HUES48 (cell line): ENCODE measurements at regions not wholly inside any gene's neighbourhood (a gene's known extent, or its start where the extent isn't known, plus 50 kb on each side); places are given as distances from the start of the nearest gene placed in this dataset.
A peak's percentile ranks its signal among the peaks of the same experiment; 100 is the strongest.
"Not testable (repeated sequence)": the region's sequence is repeated elsewhere in the genome, so short reads cannot be mapped to it uniquely, and the experiment has no call there.

ENCODE experiments used
- H3K27ac ChIP-seq: one replicate; pipeline ENCODE4 v1.7.0; 2013; ENCODE audit warnings: low read depth, low read length, inconsistent platforms
- H3K27me3 ChIP-seq: 2 replicates; pipeline ENCODE4 v1.6.1; 2013; ENCODE audit warnings: mild to moderate bottlenecking, low read length; ENCODE audit not compliant: control insufficient read depth, insufficient read depth
- H3K36me3 ChIP-seq: 2 replicates; pipeline ENCODE4 v1.6.1; 2013; ENCODE audit warnings: low read length; ENCODE audit not compliant: control insufficient read depth, insufficient read depth
- H3K4me1 ChIP-seq: 2 replicates; pipeline ENCODE4 v1.6.1; 2013; ENCODE audit warnings: mild to moderate bottlenecking, low read length; ENCODE audit not compliant: control insufficient read depth, insufficient read depth
- H3K4me3 ChIP-seq: 2 replicates; pipeline ENCODE4 v1.5.1; 2013; ENCODE audit warnings: mild to moderate bottlenecking, low read depth, low read length
- H3K9ac ChIP-seq: 2 replicates; pipeline ENCODE4 v1.6.1; 2013; ENCODE audit warnings: mild to moderate bottlenecking, low read depth, low read length, moderate library complexity
- H3K9me3 ChIP-seq: 2 replicates; pipeline ENCODE4 v1.6.1; 2013; ENCODE audit warnings: low read length; ENCODE audit not compliant: control insufficient read depth, insufficient read depth

- no peak overlapping the region for H3K9ac ChIP-seq
- H3K27me3 ChIP-seq = no peaks in the 10 kb centered on the region
- no peak overlapping the region for H3K27ac ChIP-seq
- H3K9me3 ChIP-seq = no peaks in the 10 kb centered on the region
- no peaks in the 10 kb centered on the region for H3K36me3 ChIP-seq
- no peak overlapping the region for H3K4me3 ChIP-seq
- H3K4me1 ChIP-seq = no peaks in the 10 kb centered on the region
Observed at GRCh38 chr4:115609631-115610030, 496.2 kb upstream of the NDST4 start.

- H3K9me3 ChIP-seq = no peaks in the 10 kb centered on the region
- no peak overlapping the region for H3K9ac ChIP-seq
- H3K27ac ChIP-seq = no peak overlapping the region
- no peaks in the 10 kb centered on the region for H3K27me3 ChIP-seq
- no peak overlapping the region for H3K4me3 ChIP-seq
- H3K4me1 ChIP-seq = no peaks in the 10 kb centered on the region
- H3K36me3 ChIP-seq = no peaks in the 10 kb centered on the region
Observed at GRCh38 chr4:115607311-115607710, 493.9 kb upstream of the NDST4 start.

GRCh38 chr4:115596265-115597001 lies 483.0 kb upstream of the NDST4 start:
- H3K4me1 ChIP-seq = peaks cover 12% of the 10 kb centered on the region; the same call in 1 of the 2 replicates
- H3K9me3 ChIP-seq = peaks cover 15% of the 10 kb centered on the region
- H3K4me3 ChIP-seq = peak overlapping the region; percentile 23; the same call in 1 of the 2 replicates
- H3K27me3 ChIP-seq = no peaks in the 10 kb centered on the region
- no peak overlapping the region for H3K9ac ChIP-seq
- H3K36me3 ChIP-seq = no peaks in the 10 kb centered on the region
- peak overlapping the region; percentile 72 for H3K27ac ChIP-seq

GRCh38 chr4:115580901-115581300 lies 467.5 kb upstream of the NDST4 start:
- no peak overlapping the region for H3K9ac ChIP-seq
- H3K27me3 ChIP-seq = no peaks in the 10 kb centered on the region
- no peak overlapping the region for H3K4me3 ChIP-seq
- no peaks in the 10 kb centered on the region for H3K36me3 ChIP-seq
- H3K4me1 ChIP-seq = peaks cover 10% of the 10 kb centered on the region
- H3K9me3 ChIP-seq = no peaks in the 10 kb centered on the region
- H3K27ac ChIP-seq = no peak overlapping the region

- Histone ChIP-seq H3K27me3 (no peaks in the 10 kb centered on the region), H3K9ac (0 out of 2 replicates have a peak overlapping the region, but pooled peaks have one; percentile 32), H3K36me3 (no peaks in the 10 kb centered on the region), H3K4me3 (0 out of 2 replicates have a peak overlapping the region, but pooled peaks have one; percentile 22), H3K4me1 (peaks cover 26% of the 10 kb centered on the region), H3K9me3 (no peaks in the 10 kb centered on the region), H3K27ac (no peak overlapping the region)
Observed at GRCh38 chr4:115575851-115576250, 462.4 kb upstream of the NDST4 start.

GRCh38 chr4:115562506-115562905 lies 449.1 kb upstream of the NDST4 start:
- Histone ChIP-seq H3K4me1 (no peaks in the 10 kb centered on the region), H3K27me3 (no peaks in the 10 kb centered on the region), H3K9me3 (no peaks in the 10 kb centered on the region), H3K36me3 (no peaks in the 10 kb centered on the region), H3K9ac (no peak overlapping the region), H3K4me3 (no peak overlapping the region), H3K27ac (no peak overlapping the region)

- Histone ChIP-seq H3K4me3 (no peak overlapping the region), H3K4me1 (peaks cover 7% of the 10 kb centered on the region; the same call in 1 of the 2 replicates), H3K9ac (no peak overlapping the region), H3K9me3 (no peaks in the 10 kb centered on the region), H3K36me3 (no peaks in the 10 kb centered on the region), H3K27me3 (no peaks in the 10 kb centered on the region), H3K27ac (no peak overlapping the region)
Observed at GRCh38 chr4:115548123-115548522, 434.7 kb upstream of the NDST4 start.

- no peaks in the 10 kb centered on the region for H3K27me3 ChIP-seq
- H3K27ac ChIP-seq = no peak overlapping the region
- H3K9ac ChIP-seq = no peak overlapping the region
- no peaks in the 10 kb centered on the region for H3K36me3 ChIP-seq
- no peak overlapping the region for H3K4me3 ChIP-seq
- no peaks in the 10 kb centered on the region for H3K4me1 ChIP-seq
- no peaks in the 10 kb centered on the region for H3K9me3 ChIP-seq
Observed at GRCh38 chr4:115537387-115537786, 424.0 kb upstream of the NDST4 start.

- no peaks in the 10 kb centered on the region for H3K9me3 ChIP-seq
- H3K9ac ChIP-seq = no peak overlapping the region
- no peaks in the 10 kb centered on the region for H3K4me1 ChIP-seq
- no peak overlapping the region for H3K4me3 ChIP-seq
- H3K36me3 ChIP-seq = no peaks in the 10 kb centered on the region
- H3K27me3 ChIP-seq = no peaks in the 10 kb centered on the region
- no peak overlapping the region for H3K27ac ChIP-seq
Observed at GRCh38 chr4:115529126-115529525, 415.7 kb upstream of the NDST4 start.

- not testable (repeated sequence) for H3K27me3 ChIP-seq, H3K9ac ChIP-seq, H3K4me1 ChIP-seq, H3K27ac ChIP-seq, H3K36me3 ChIP-seq, H3K4me3 ChIP-seq, H3K9me3 ChIP-seq
Observed at GRCh38 chr4:115519476-115519875, 406.1 kb upstream of the NDST4 start.

- no peak overlapping the region for H3K4me3 ChIP-seq
- H3K4me1 ChIP-seq = no peaks in the 10 kb centered on the region
- no peaks in the 10 kb centered on the region for H3K36me3 ChIP-seq
- no peak overlapping the region for H3K9ac ChIP-seq
- no peak overlapping the region for H3K27ac ChIP-seq
- H3K27me3 ChIP-seq = no peaks in the 10 kb centered on the region
- no peaks in the 10 kb centered on the region for H3K9me3 ChIP-seq
Observed at GRCh38 chr4:115515772-115516171, 402.4 kb upstream of the NDST4 start.
